ENCODE measurements at regions not wholly inside any gene's neighbourhood (a gene's known extent, or its start where the extent isn't known, plus 50 kb on each side); places are given as distances from the start of the nearest gene placed in this dataset.
A peak's percentile ranks its signal among the peaks of the same experiment; 100 is the strongest.

GRCh38 chr6:49051281-49051680, 411.8 kb downstream of the MMUT start:
- DNase-seq = no peak
- Mint-ChIP-seq H3K27me3 (ENCODE audit: insufficient read depth) (no peaks in the 10 kb centered on the region), H3K27ac (no peak overlapping the region), H3K9me3 (no peaks in the 10 kb centered on the region), H3K4me1 (ENCODE audit: low read depth) (peaks cover 17% of the 10 kb centered on the region), H3K4me3 (no peak overlapping the region), H3K36me3 (ENCODE audit: low read depth) (no peaks in the 10 kb centered on the region)
- no peak for TF ChIP-seq CTCF (IDR thresholded peaks at IDR 0.05)

GRCh38 chr6:49050584-49050983, 412.5 kb downstream of the MMUT start:
- H3K36me3 Mint-ChIP-seq (ENCODE audit: low read depth) = no peaks in the 10 kb centered on the region
- H3K27ac Mint-ChIP-seq = no peak overlapping the region
- no peaks in the 10 kb centered on the region for H3K9me3 Mint-ChIP-seq
- H3K4me3 Mint-ChIP-seq = no peak overlapping the region
- no peak for DNase-seq
- H3K27me3 Mint-ChIP-seq (ENCODE audit: insufficient read depth) = no peaks in the 10 kb centered on the region
- TF ChIP-seq CTCF (IDR thresholded peaks at IDR 0.05) = no peak
- H3K4me1 Mint-ChIP-seq (ENCODE audit: low read depth) = peaks cover 17% of the 10 kb centered on the region

- DNase-seq = no peak
- Mint-ChIP-seq H3K27ac (no peak overlapping the region), H3K9me3 (no peaks in the 10 kb centered on the region), H3K4me3 (no peak overlapping the region), H3K27me3 (ENCODE audit: insufficient read depth) (no peaks in the 10 kb centered on the region), H3K36me3 (ENCODE audit: low read depth) (no peaks in the 10 kb centered on the region), H3K4me1 (ENCODE audit: low read depth) (no peaks in the 10 kb centered on the region)
- TF ChIP-seq CTCF (IDR thresholded peaks at IDR 0.05) = no peak
Observed at GRCh38 chr6:49038294-49038822, 424.7 kb downstream of the MMUT start.

GRCh38 chr6:49030251-49031020, 432.6 kb downstream of the MMUT start:
- Mint-ChIP-seq H3K36me3 (ENCODE audit: low read depth) (no peaks in the 10 kb centered on the region), H3K27me3 (ENCODE audit: insufficient read depth) (no peaks in the 10 kb centered on the region), H3K9me3 (no peaks in the 10 kb centered on the region), H3K4me3 (no peak overlapping the region), H3K27ac (no peak overlapping the region), H3K4me1 (ENCODE audit: low read depth) (peaks cover 7% of the 10 kb centered on the region)
- no peak for TF ChIP-seq CTCF (IDR thresholded peaks at IDR 0.05)
- peak; percentile 45 for DNase-seq

GRCh38 chr6:49027644-49028043, 435.4 kb downstream of the MMUT start:
- Mint-ChIP-seq H3K27me3 (ENCODE audit: insufficient read depth) (no peaks in the 10 kb centered on the region; the same call in 1 of the 2 replicates), H3K27ac (no peak overlapping the region), H3K9me3 (no peaks in the 10 kb centered on the region), H3K4me1 (ENCODE audit: low read depth) (peaks cover 7% of the 10 kb centered on the region), H3K4me3 (no peak overlapping the region), H3K36me3 (ENCODE audit: low read depth) (no peaks in the 10 kb centered on the region)
- TF ChIP-seq CTCF (IDR thresholded peaks at IDR 0.05) = no peak
- DNase-seq = no peak
